DND-41 (cell line): ENCODE measurements at regions not wholly inside any gene's neighbourhood (a gene's known extent, or its start where the extent isn't known, plus 50 kb on each side); places are given as distances from the start of the nearest gene placed in this dataset.

Experiments
- ATAC-seq: fragments of 200-7000 bp; cut with Tn5 transposase; 3 replicates; pipeline ENCODE4 v1.9.1; 2021; ENCODE audit warnings: low read depth; ENCODE audit not compliant: insufficient read depth
- DNase-seq: peaks from one replicate; pipeline ENCODE4 v3.0.0-alpha.2; 2020
- H2AFZ ChIP-seq: 2 replicates; pipeline ENCODE4 v1.6.0; 2012; ENCODE audit warnings: low read depth, low read length
- H3K27ac ChIP-seq: 2 replicates; pipeline ENCODE4 v1.5.1; 2012; ENCODE audit warnings: low read length, inconsistent platforms
- H3K27me3 ChIP-seq: fragments of 200-600 bp; sonication (generic); 2 replicates; pipeline ENCODE4 v1.6.0; 2012; ENCODE audit warnings: low read length, mild to moderate bottlenecking, inconsistent platforms; ENCODE audit not compliant: insufficient read depth, poor library complexity
- H3K36me3 ChIP-seq: 2 replicates; pipeline ENCODE4 v1.5.1; 2012; ENCODE audit warnings: low read length, inconsistent platforms; ENCODE audit not compliant: insufficient read depth
- H3K4me1 ChIP-seq: 2 replicates; pipeline ENCODE4 v1.5.1; 2012; ENCODE audit warnings: mild to moderate bottlenecking, low read length; ENCODE audit not compliant: insufficient read depth
- H3K4me2 ChIP-seq: 2 replicates; pipeline ENCODE4 v1.6.0; 2012; ENCODE audit warnings: mild to moderate bottlenecking, moderate library complexity, low read length, inconsistent platforms; ENCODE audit not compliant: insufficient read depth
- H3K4me3 ChIP-seq, 2 experiments: fragments of 200-600 bp in 1 of 2; shearing (Covaris generic) in 1 of 2; 2 replicates each; pipeline ENCODE4 v1.5.1; 2012 to 2016; ENCODE audit warnings: inconsistent platforms in 2 of 2, low read length in 2 of 2, mild to moderate bottlenecking in 2 of 2, low read depth in 1 of 2, moderate library complexity in 1 of 2
- H3K79me2 ChIP-seq: 2 replicates; pipeline ENCODE4 v1.6.0; 2012; ENCODE audit warnings: low read length, inconsistent platforms; ENCODE audit not compliant: insufficient read depth
- H3K9ac ChIP-seq: 2 replicates; pipeline ENCODE4 v1.6.0; 2012; ENCODE audit warnings: low read depth, mild to moderate bottlenecking, inconsistent platforms, low read length, moderate library complexity
- H3K9me3 ChIP-seq: 2 replicates; pipeline ENCODE4 v1.5.1; 2012; ENCODE audit warnings: low read length, moderate library complexity, mild to moderate bottlenecking, inconsistent platforms; ENCODE audit not compliant: insufficient read depth, severe bottlenecking
- H4K20me1 ChIP-seq: 2 replicates; pipeline ENCODE4 v1.6.0; 2012; ENCODE audit warnings: low read length; ENCODE audit not compliant: insufficient read depth
- CTCF ChIP-seq: IDR thresholded peaks from 2 replicates; pipeline ENCODE4 v1.5.1; 2012; ENCODE audit warnings: borderline replicate concordance, low read length, moderate library complexity, mild to moderate bottlenecking; ENCODE audit not compliant: poor library complexity, severe bottlenecking; ENCODE audit errors: extremely low read depth
- EZH2 ChIP-seq: IDR thresholded peaks from 3 replicates; pipeline ENCODE4 v1.6.1; 2012; ENCODE audit warnings: borderline replicate concordance, low read depth, mild to moderate bottlenecking, moderate library complexity, low read length, inconsistent platforms; ENCODE audit not compliant: severe bottlenecking

DNA sequence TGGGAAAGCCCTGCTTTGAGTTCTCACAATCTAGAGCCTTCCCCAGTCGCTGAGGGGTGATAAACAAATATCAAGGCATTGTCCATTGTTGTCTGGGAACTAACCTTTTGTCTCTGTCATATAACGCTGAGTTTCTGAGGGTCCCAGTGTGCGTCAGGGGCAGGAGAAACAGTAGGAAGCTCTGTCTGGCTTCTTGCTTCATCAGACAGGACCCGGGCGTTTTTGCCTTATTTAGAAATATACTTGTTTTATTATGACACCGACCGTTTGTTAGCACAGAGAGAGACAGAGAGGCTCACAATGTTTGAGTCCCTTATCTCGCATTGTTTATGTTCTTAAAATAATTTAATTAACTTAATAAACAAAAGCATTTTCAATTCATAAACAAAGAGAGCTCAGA is 204.9 kb upstream of the GAS1 start:
- TF ChIP-seq EZH2 = no peak
- Histone ChIP-seq H3K9ac (no peak overlapping the region), H3K27ac (no peak overlapping the region), H3K79me2 (no peaks in the 10 kb centered on the region), H3K27me3 (no peaks in the 10 kb centered on the region), H3K4me3 (no peak overlapping the region), H3K4me1 (no peaks in the 10 kb centered on the region), H4K20me1 (no peaks in the 10 kb centered on the region), H3K36me3 (no peaks in the 10 kb centered on the region), H3K9me3 (no peaks in the 10 kb centered on the region), H2AFZ (no peak overlapping the region), H3K4me2 (no peak overlapping the region)
- no peak for ATAC-seq
- DNase-seq = no peak

- H3K4me1 ChIP-seq = no peaks in the 10 kb centered on the region
- ATAC-seq (no peak), DNase-seq (no peak)
- H3K9ac ChIP-seq = no peak overlapping the region
- no peak overlapping the region for H3K27ac ChIP-seq
- H4K20me1 ChIP-seq = no peaks in the 10 kb centered on the region
- no peaks in the 10 kb centered on the region for H3K36me3 ChIP-seq
- H3K4me2 ChIP-seq = no peak overlapping the region
- no peak for TF ChIP-seq EZH2
- no peak for TF ChIP-seq CTCF
- H3K4me3 ChIP-seq = no peak overlapping the region
- H3K9me3 ChIP-seq = no peaks in the 10 kb centered on the region
- no peak overlapping the region for H2AFZ ChIP-seq
- no peaks in the 10 kb centered on the region for H3K27me3 ChIP-seq
- no peaks in the 10 kb centered on the region for H3K79me2 ChIP-seq
Measured at GRCh38 chr9:87156247-87156646, 208.9 kb upstream of the GAS1 start.

DNA sequence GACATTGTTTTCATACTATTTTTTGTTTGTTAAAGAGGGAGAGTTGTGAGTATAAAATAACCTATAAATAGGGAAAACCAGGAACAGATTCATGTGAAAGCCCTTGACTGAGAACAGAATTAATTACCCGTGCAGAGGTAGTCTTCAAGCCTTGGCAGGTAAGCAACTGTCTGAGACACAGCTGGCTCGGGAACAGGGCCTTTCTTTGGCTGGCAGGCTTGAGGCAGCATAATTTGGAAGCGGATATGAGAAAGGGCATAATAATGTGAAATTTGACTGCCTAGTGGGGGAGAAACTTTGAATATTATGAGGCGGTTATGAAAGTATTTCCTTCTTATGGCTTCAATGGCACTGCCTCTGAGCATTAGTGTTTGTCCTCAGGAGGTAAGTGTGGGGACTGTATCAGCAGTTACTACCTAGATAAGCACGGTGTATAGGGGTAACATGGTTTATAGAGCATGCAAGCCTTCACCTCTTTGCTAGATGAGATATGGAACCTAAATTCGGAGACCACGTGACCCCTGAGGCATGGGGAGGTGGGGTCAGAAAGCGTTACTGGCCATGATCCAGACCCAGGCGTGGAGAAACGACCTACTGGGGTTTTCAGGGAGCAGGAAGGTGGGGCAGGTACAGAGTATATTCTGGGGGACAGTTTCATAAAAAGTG is 210.2 kb upstream of the GAS1 start:
- Histone ChIP-seq H4K20me1 (no peaks in the 10 kb centered on the region), H3K4me3 (no peak overlapping the region), H2AFZ (no peak overlapping the region), H3K4me1 (no peaks in the 10 kb centered on the region), H3K36me3 (no peaks in the 10 kb centered on the region), H3K27me3 (no peaks in the 10 kb centered on the region), H3K27ac (no peak overlapping the region), H3K79me2 (no peaks in the 10 kb centered on the region), H3K9me3 (no peaks in the 10 kb centered on the region), H3K4me2 (no peak overlapping the region), H3K9ac (no peak overlapping the region)
- no peak for TF ChIP-seq EZH2
- TF ChIP-seq CTCF = no peak
- no peak for ATAC-seq
- no peak for DNase-seq

- no peak for ATAC-seq
- Histone ChIP-seq H3K36me3 (no peaks in the 10 kb centered on the region), H3K9ac (no peak overlapping the region), H3K4me1 (no peaks in the 10 kb centered on the region), H3K9me3 (no peaks in the 10 kb centered on the region), H3K79me2 (no peaks in the 10 kb centered on the region), H3K4me2 (no peak overlapping the region), H2AFZ (no peak overlapping the region), H3K4me3 (no peak overlapping the region), H3K27ac (no peak overlapping the region), H4K20me1 (no peaks in the 10 kb centered on the region), H3K27me3 (no peaks in the 10 kb centered on the region)
- no peak for DNase-seq
- TF ChIP-seq EZH2 (no peak), CTCF (no peak)
Measured at GRCh38 chr9:87158765-87159164, 211.5 kb upstream of the GAS1 start.
